ENCODE measurements at regions not wholly inside any gene's neighbourhood (a gene's known extent, or its start where the extent isn't known, plus 50 kb on each side); places are given as distances from the start of the nearest gene placed in this dataset.

DNA sequence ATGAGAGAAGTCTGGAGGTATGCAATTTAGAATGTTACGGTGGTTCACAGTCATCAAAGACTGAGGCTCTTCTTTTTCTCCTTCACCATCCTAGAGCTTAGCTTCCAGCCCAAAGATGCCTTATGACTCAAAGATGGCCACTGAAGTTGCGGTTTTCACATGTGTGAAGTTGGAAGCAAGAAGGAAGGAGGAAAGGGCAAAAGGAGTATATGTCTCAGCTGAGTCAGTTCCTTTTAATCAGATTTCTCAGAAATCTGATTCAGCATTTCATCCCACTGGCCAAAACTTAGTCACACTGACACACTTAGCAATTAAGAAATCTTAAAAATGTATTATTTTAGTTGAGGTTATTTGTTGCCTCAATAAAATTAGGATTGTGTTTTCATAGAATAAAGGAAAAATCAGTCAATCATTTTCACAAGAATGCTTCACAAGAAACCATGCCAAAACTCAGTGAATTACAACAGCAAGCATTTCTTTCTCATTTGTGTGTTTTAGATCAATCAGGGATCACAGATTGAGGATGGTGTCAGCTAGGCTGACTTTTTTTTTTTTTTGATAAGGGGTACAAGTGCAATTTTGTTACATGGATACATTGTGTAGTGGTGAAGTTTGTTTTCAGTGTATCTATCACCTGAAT is 211.1 kb upstream of the GADL1 start:
- TF ChIP-seq, protein P1, sequence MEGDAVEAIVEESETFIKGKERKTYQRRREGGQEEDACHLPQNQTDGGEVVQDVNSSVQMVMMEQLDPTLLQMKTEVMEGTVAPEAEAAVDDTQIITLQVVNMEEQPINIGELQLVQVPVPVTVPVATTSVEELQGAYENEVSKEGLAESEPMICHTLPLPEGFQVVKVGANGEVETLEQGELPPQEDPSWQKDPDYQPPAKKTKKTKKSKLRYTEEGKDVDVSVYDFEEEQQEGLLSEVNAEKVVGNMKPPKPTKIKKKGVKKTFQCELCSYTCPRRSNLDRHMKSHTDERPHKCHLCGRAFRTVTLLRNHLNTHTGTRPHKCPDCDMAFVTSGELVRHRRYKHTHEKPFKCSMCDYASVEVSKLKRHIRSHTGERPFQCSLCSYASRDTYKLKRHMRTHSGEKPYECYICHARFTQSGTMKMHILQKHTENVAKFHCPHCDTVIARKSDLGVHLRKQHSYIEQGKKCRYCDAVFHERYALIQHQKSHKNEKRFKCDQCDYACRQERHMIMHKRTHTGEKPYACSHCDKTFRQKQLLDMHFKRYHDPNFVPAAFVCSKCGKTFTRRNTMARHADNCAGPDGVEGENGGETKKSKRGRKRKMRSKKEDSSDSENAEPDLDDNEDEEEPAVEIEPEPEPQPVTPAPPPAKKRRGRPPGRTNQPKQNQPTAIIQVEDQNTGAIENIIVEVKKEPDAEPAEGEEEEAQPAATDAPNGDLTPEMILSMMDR (conservative IDR thresholded peaks at IDR 0.05; ENCODE audit: low read length): no peak
- TF ChIP-seq EZH2phosphoT487 (IDR thresholded peaks at IDR 0.05; ENCODE audit: borderline replicate concordance): no peak

Data from Loucy (cell line).